Superior temporal gyrus (tissue), 1 donor: ENCODE measurements at regions not wholly inside any gene's neighbourhood (a gene's known extent, or its start where the extent isn't known, plus 50 kb on each side); places are given as distances from the start of the nearest gene placed in this dataset.
A peak's percentile ranks its signal among the peaks of the same experiment; 100 is the strongest.

Experiments
- DNase-seq: peaks from one replicate; pipeline ENCODE4 v3.0.0-alpha.2; 2016; ENCODE audit errors: extremely low spot score

- DNase-seq = no peak
Observed at GRCh38 chr4:160217352-160217751, 1114.5 kb downstream of the RAPGEF2 start.

- DNase-seq = no peak
Observed at GRCh38 chr4:160224049-160224448, 1121.2 kb downstream of the RAPGEF2 start.

GRCh38 chr4:160233141-160233540, 1130.3 kb downstream of the RAPGEF2 start:
- DNase-seq = no peak

DNA sequence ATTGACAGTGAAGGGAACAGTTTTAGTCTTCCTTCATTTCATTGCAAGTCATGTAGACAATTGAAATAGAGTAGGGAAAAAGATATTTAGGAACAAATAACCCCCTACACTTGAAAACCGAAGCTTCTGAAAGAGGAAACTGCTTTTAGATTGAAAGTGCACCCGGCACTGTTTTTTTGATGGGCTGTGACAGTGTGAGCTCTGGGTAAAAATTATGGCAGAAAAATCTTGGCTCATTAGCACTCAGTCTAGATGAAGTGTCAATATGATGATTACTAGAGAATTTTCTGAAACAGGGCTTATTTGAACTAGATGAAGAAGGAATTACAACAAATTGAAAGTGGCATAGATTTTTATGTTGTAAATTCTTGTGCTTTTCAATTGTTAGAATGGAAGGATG, 1132.4 kb downstream of the RAPGEF2 start:
- DNase-seq = no peak

DNA sequence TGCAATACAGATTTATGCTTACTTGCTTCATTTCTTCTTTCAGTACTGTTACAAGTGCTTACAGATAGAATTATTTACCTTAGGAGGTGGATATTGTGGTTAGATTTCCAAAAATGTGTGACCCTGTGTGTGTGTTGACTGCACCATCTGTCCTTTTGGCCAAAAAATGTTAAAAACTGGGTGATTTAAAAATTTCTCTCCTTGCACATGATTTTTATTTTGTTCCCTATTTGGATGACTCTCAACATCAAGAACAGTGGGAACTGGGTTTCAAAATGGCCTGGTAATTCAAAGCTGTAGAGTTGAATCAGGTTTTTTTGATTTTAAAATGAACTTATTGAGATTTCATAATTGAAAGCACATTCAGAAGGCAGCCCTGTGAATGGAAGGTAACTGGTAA, 1132.9 kb downstream of the RAPGEF2 start:
- DNase-seq = peak; percentile 18

DNA sequence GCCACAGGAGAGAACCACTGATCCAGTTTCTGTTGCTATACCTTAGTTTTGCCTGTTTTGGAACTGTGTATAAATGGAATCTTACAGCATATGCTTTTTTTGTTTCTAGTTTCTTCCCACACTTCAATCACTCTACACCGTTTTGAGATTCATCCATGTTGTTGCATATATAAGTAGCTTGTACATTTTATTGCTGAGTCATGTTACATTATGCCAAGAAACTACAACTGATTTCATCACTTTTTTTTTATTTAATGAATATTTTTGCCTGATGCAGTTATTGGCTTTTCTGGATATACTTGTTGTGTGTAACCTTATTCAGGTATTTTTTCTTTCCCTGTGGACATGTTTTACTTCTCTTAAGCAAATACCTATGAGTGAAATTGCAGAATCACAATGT, 1135.9 kb downstream of the RAPGEF2 start:
- peak; percentile 38 for DNase-seq

DNA sequence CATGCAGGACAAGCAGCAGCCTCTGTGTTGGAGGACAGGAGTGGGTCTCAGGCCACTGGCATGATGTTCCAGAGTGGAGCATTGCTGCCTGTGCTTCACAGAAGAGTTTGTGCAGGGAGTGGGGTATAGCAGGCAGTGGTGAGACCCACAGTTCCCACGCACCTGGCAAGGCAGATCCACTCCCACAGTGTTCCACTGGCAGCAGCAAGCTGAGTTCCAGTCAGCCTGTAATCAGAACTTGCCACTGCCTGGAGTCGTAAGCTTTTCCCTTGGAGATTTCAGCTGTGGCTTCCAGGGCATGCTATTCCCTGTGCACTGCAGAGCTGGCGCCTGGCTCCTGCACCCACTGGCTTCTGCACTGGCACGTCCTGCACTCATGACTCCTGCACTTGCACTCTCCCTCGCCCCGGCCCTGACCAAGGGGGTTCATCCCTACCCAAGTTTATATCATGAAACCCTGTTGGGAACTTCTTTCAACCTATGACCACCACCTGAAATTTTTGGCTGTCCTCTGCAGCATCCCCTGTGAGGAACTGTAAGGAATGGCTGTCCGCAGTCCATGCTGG, 1144.3 kb downstream of the RAPGEF2 start:
- DNase-seq = no peak

DNA sequence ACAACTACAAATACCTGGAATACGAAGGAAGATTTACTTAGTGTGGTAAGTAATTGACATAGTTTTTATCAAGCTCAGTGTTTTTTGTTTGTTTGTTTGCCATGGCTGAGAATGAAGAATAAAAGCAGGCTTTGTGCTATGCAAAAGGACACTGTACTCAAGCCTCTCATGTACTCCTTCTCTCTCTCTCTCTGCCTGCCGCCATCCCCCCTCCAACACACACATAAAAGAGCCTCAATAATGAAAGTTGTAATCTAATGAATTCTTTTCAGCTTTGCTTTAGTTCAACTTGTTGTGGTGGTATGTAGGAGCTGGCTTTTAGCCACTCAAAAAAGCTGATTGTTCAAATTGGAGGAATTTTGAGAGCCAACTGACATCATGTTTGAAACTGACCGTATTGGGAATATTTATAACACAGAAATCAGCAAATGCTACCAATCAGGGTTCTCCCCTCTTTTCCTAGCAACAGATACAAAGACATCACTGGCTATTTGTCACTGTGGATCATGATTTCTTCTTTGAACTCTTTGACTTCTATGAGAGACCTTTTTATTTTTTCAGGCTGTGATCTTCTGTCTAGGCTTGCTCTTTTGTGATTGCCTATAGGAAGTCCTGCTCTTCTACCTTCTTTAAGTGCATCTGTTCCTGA, 1148.8 kb downstream of the RAPGEF2 start:
- DNase-seq = peak; percentile 13

DNA sequence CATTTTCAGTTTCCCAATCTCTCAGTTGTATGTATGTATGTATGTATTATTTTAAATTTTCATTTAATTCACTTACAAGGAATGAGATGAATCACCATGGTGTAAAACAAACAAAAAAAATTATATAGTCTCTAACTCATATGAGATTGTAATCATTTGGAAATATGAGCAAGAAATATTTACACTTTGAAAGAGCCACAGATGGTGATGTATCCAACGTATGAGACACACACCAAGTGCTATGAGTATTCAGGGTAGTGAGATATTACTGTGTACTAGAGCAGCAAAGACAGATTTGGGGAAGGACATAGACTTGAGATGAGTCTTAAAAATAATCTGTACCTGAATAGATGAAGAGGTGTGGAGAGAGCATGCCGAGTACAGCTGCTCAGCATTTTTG, 1154.4 kb downstream of the RAPGEF2 start:
- no peak for DNase-seq

DNA sequence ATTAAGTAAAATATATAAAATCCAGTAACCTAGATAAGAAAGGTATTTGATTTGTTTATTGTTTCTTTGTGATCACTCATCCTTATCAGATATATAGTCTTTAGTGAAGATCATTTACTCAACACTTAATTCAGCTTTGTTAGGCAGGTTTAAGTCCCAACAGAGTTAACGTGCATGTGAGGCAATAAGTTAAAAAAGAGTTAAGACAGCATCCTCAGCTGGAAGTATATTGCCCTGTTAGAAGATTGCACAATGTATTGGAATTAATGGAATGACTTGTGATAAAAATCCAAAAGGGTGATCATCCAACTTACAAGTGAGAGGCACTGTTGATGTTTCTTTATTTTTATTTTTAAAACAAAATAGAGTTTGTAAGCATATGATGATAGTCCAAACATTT, 1162.1 kb downstream of the RAPGEF2 start:
- no peak for DNase-seq

DNA sequence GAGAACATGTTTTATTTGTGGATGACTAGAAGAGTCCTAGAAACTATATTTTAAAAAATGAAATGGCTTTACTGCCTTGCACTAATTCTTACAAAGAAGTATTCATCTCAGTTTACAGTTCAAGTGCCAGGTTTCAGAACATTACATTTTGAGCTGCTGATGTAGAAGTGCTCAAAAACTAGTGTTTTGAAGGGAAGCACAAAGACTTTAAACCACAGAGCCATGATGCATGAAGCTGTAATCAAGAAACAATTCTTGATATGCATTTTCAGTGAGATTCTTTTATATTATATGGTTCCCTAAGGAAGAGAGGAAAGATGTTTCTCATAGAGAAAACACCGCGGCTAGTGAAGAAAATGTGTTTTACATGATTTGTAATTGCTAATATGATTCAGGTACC, 1163.0 kb downstream of the RAPGEF2 start:
- no peak for DNase-seq

DNA sequence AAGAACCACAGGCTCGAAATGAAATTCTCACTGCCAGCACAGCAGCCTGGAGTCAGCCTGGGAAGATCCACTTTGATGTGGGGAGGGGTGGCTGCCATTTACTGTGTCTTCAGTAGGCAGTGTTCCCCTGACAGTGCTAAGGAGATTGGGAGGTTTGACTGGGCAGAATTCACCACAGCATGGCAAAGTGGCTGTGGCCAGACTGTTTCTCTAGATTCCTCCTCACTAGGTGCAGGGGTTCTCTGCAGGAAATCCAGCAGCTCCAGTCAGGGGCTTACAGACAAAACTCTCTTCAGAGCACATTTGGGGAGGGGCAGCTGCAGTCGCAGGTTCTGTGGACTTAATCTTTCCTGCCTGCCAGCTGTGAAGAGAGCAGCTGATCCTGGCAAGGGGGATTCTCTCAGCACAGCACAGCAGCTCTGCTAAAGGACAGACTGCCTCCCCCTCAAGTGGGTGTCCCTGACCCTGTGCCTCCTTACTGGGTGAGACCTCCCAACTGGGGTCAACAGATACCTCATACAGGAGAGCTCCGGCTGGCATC, 1174.0 kb downstream of the RAPGEF2 start:
- no peak for DNase-seq

DNA sequence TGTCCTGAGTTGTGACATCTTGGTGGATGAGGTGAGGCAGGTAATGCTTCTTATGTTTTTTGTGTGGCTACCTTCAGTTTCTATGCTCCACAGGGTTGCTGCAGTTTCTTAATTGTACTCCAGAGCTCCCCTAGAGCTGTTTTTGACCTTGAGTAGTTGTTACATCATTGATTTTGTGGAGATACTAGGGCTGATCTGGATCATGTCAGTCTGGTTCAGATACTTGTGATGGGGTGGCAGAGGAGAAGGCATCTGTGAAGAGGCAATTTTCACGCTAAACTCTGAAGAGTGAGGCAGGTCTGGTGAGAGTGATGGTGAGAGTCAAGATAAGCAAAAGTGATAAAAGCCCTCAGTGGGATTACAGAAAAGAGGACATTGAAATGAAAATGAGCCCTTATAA, 1180.2 kb downstream of the RAPGEF2 start:
- no peak for DNase-seq

DNA sequence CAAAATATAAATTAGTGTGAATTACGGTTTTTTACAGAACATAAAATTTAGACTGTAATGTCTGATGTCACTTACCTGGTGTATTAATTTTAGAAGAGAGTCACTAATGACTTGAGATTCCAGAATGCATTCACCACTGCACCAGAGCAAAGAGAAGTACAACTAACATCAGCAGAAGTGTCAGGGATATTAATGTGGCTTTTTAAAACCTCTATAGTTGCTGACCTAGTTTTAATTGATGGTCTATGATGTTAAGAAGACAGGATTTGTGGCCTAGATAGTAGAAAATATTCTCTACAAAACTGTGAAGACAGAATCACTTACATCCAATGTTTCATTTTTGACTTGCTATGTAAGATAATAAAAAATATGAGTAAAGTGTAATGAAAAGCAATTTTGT, 1181.6 kb downstream of the RAPGEF2 start:
- no peak for DNase-seq

DNA sequence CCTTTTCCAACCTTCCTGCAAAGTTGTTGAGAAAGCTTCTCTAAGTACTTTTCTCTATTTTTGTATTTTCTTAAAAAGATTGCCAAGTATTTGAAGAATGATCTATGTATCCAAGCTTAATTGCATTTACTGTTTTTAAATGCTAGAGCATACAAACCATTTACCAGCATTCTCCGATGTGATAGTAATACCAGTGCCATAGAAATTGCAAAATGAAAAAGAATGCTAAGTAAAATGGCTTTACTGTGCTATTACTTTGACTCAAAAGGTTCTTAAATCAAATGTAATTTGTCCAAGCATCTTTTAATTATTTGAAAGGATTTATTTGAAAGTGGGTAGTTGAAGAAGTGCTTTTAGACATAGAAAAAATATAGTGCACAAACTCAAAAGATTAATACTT, 1183.2 kb downstream of the RAPGEF2 start:
- no peak for DNase-seq

- no peak for DNase-seq
Observed at GRCh38 chr4:160296476-160296875, 1193.6 kb downstream of the RAPGEF2 start.

- DNase-seq = no peak
Observed at GRCh38 chr4:160299177-160299576, 1196.3 kb downstream of the RAPGEF2 start.

GRCh38 chr4:160299608-160300007, 1196.7 kb downstream of the RAPGEF2 start:
- no peak for DNase-seq

- DNase-seq = no peak
Observed at GRCh38 chr4:160316036-160316435, 1213.2 kb downstream of the RAPGEF2 start.

GRCh38 chr4:160318567-160319220, 1215.8 kb downstream of the RAPGEF2 start:
- no peak for DNase-seq

GRCh38 chr4:160319221-160319867, 1216.5 kb downstream of the RAPGEF2 start:
- no peak for DNase-seq

DNA sequence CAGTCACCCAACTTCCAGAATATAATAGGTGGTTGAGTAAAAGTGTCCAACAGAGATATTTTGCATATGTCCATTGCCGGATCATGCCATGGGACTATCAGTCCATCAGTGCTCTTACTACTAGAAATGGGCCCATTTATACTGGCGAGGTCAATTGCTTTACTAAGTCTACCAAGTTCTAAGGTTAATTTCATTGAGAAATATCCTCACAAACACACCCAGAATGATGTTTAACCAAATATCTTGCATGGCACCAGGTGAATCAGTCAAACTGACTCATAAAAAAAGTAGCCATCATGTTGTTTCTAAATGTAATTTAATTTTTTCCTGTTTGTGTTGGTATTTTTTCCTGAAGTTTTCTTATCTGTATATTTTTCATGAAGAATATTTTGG, 1217.0 kb downstream of the RAPGEF2 start:
- no peak for DNase-seq

- no peak for DNase-seq
Observed at GRCh38 chr4:160326110-160326509, 1223.2 kb downstream of the RAPGEF2 start.
